ENCODE measurements at regions not wholly inside any gene's neighbourhood (a gene's known extent, or its start where the extent isn't known, plus 50 kb on each side); places are given as distances from the start of the nearest gene placed in this dataset.

GRCh38 chr12:81963026-81963425 is 203.9 kb upstream of the PPFIA2 start:
- Histone ChIP-seq H3K9ac (ENCODE audit: low read length) (no peak overlapping the region), H3K27ac (ENCODE audit: low read depth, low read length) (no peak overlapping the region), H3K4me1 (ENCODE audit: control insufficient read depth, insufficient read depth, low read length) (no peaks in the 10 kb centered on the region), H3K4me3 (ENCODE audit: low read depth, low read length) (no peak overlapping the region), H3K36me3 (ENCODE audit: control insufficient read depth, insufficient read depth, low read length) (no peaks in the 10 kb centered on the region), H3K9me3 (ENCODE audit: control insufficient read depth, insufficient read depth, low read depth, low read length) (no peaks in the 10 kb centered on the region), H3K27me3 (ENCODE audit: control insufficient read depth, insufficient read depth, low read length) (no peaks in the 10 kb centered on the region)

DNA sequence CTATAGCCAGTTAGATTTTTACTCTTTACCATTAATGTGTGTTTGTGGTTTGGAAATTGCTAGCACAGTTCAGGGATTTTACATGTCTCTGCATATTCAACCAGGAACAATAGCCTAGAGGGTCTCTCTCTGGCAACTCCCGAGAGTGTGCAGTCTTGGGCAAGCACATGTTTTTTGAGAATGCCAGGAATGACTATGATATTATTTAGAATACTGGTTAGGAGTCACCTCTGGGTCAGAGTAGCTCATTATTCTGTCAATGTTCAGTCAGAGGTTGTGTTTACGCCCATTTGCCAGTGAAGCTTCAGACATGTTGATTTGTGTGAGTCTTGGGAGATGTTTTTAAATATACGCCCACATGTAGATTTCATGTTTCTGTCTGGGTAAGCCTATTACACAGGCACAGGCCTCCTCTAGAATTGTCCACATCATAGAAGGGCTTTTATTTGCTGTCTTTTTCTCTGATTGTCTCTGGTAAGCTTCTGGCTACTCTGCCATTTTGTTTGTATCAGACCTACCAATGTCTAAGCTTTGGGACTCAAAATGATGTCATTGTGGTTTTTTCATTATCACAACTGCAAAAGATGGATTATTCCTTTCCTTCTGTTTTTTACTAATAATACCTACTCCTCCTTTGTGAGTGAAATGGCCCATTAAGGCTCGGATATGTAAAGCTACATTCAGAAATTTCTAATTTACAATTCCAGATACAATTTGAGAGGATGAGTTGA is 203.1 kb upstream of the PPFIA2 start:
- Histone ChIP-seq H3K36me3 (ENCODE audit: control insufficient read depth, insufficient read depth, low read length) (no peaks in the 10 kb centered on the region), H3K9me3 (ENCODE audit: control insufficient read depth, insufficient read depth, low read depth, low read length) (no peaks in the 10 kb centered on the region), H3K4me3 (ENCODE audit: low read depth, low read length) (no peak overlapping the region), H3K27me3 (ENCODE audit: control insufficient read depth, insufficient read depth, low read length) (no peaks in the 10 kb centered on the region), H3K27ac (ENCODE audit: low read depth, low read length) (no peak overlapping the region), H3K9ac (ENCODE audit: low read length) (no peak overlapping the region), H3K4me1 (ENCODE audit: control insufficient read depth, insufficient read depth, low read length) (no peaks in the 10 kb centered on the region)

DNA sequence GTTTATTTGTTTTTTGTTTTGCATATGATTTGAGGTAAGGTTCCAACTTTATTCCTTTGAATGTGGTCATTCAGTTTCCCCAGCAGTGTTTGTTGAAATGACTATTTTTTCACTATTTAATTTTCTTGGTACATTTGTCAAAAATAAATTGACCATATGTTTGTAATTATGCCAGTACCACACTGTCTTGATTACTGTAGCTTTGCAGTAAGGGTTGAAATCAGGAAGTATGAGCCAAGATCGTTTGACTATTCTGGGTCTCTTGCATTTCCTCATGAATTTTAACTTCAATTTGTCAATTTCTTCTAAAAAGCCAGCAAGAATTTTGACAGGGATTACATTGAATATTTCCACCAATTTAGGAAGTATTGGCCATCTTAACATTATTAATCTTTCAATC is 199.3 kb upstream of the PPFIA2 start:
- Histone ChIP-seq H3K9ac (ENCODE audit: low read length) (no peak overlapping the region), H3K36me3 (ENCODE audit: control insufficient read depth, insufficient read depth, low read length) (no peaks in the 10 kb centered on the region), H3K9me3 (ENCODE audit: control insufficient read depth, insufficient read depth, low read depth, low read length) (no peaks in the 10 kb centered on the region), H3K27me3 (ENCODE audit: control insufficient read depth, insufficient read depth, low read length) (no peaks in the 10 kb centered on the region), H3K27ac (ENCODE audit: low read depth, low read length) (no peak overlapping the region), H3K4me3 (ENCODE audit: low read depth, low read length) (no peak overlapping the region), H3K4me1 (ENCODE audit: control insufficient read depth, insufficient read depth, low read length) (no peaks in the 10 kb centered on the region)

GRCh38 chr12:81957631-81958030 is 198.5 kb upstream of the PPFIA2 start:
- Histone ChIP-seq H3K9me3 (ENCODE audit: control insufficient read depth, insufficient read depth, low read depth, low read length) (no peaks in the 10 kb centered on the region), H3K9ac (ENCODE audit: low read length) (no peak overlapping the region), H3K27me3 (ENCODE audit: control insufficient read depth, insufficient read depth, low read length) (no peaks in the 10 kb centered on the region), H3K27ac (ENCODE audit: low read depth, low read length) (no peak overlapping the region), H3K4me3 (ENCODE audit: low read depth, low read length) (no peak overlapping the region), H3K36me3 (ENCODE audit: control insufficient read depth, insufficient read depth, low read length) (no peaks in the 10 kb centered on the region), H3K4me1 (ENCODE audit: control insufficient read depth, insufficient read depth, low read length) (no peaks in the 10 kb centered on the region)

- no peak overlapping the region for H3K9ac ChIP-seq (ENCODE audit: low read length)
- H3K27ac ChIP-seq (ENCODE audit: low read depth, low read length), result no peak overlapping the region
- H3K4me3 ChIP-seq (ENCODE audit: low read depth, low read length), result no peak overlapping the region
- no peaks in the 10 kb centered on the region for H3K4me1 ChIP-seq (ENCODE audit: control insufficient read depth, insufficient read depth, low read length)
- no peaks in the 10 kb centered on the region for H3K27me3 ChIP-seq (ENCODE audit: control insufficient read depth, insufficient read depth, low read length)
- H3K36me3 ChIP-seq (ENCODE audit: control insufficient read depth, insufficient read depth, low read length), result no peaks in the 10 kb centered on the region
- H3K9me3 ChIP-seq (ENCODE audit: control insufficient read depth, insufficient read depth, low read depth, low read length), result no peaks in the 10 kb centered on the region
Observed at GRCh38 chr12:81956468-81956860, 197.3 kb upstream of the PPFIA2 start.

GRCh38 chr12:81953541-81953940 is 194.4 kb upstream of the PPFIA2 start:
- Histone ChIP-seq H3K27me3 (ENCODE audit: control insufficient read depth, insufficient read depth, low read length) (no peaks in the 10 kb centered on the region), H3K9ac (ENCODE audit: low read length) (no peak overlapping the region), H3K4me3 (ENCODE audit: low read depth, low read length) (no peak overlapping the region), H3K27ac (ENCODE audit: low read depth, low read length) (no peak overlapping the region), H3K9me3 (ENCODE audit: control insufficient read depth, insufficient read depth, low read depth, low read length) (no peaks in the 10 kb centered on the region), H3K36me3 (ENCODE audit: control insufficient read depth, insufficient read depth, low read length) (no peaks in the 10 kb centered on the region), H3K4me1 (ENCODE audit: control insufficient read depth, insufficient read depth, low read length) (no peaks in the 10 kb centered on the region)

DNA sequence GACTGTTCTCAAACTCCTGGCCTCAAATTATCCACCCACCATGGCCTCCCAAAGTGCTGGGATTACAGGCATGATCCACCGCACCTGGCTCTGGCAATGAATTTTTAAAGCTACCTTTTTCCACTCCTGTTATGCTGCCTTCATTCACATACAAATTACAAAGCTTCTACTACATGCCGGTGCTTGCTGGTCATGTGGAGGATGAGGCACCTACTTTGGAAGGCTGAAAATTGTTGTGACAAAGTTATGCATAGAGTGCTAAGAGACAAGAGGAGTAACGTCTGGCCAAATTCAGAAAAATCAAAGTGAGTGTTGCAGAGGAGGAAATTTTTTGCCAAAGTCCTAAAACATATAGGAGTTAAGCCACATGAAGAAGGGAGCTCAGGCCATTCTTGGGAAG is 191.7 kb upstream of the PPFIA2 start:
- no peaks in the 10 kb centered on the region for H3K4me1 ChIP-seq (ENCODE audit: control insufficient read depth, insufficient read depth, low read length)
- no peak overlapping the region for H3K4me3 ChIP-seq (ENCODE audit: low read depth, low read length)
- H3K27me3 ChIP-seq (ENCODE audit: control insufficient read depth, insufficient read depth, low read length), result no peaks in the 10 kb centered on the region
- no peak overlapping the region for H3K27ac ChIP-seq (ENCODE audit: low read depth, low read length)
- no peaks in the 10 kb centered on the region for H3K36me3 ChIP-seq (ENCODE audit: control insufficient read depth, insufficient read depth, low read length)
- no peaks in the 10 kb centered on the region for H3K9me3 ChIP-seq (ENCODE audit: control insufficient read depth, insufficient read depth, low read depth, low read length)
- no peak overlapping the region for H3K9ac ChIP-seq (ENCODE audit: low read length)

DNA sequence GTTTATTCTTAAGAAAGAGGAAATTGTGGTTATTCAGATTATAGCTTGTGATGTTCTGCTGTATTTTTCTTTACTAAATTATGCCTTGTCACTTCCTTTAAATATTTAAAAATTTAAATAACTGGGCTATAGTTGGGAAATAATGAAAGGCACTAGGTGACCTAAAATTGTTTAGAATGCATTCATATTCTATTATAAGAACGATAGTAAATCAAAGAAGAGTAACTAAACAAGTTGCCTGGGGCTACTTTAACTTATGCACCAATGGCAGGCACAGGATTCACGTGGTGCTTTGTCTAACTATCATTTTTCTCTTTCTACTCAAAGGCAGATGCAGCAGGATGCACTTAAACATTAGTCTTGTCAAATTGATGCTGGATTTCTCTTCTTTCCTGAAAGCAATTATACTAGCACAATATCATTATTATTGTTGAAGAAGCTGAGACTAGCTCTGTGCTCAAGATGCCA is 190.7 kb upstream of the PPFIA2 start:
- Histone ChIP-seq H3K9ac (ENCODE audit: low read length) (no peak overlapping the region), H3K27me3 (ENCODE audit: control insufficient read depth, insufficient read depth, low read length) (no peaks in the 10 kb centered on the region), H3K36me3 (ENCODE audit: control insufficient read depth, insufficient read depth, low read length) (no peaks in the 10 kb centered on the region), H3K4me3 (ENCODE audit: low read depth, low read length) (no peak overlapping the region), H3K9me3 (ENCODE audit: control insufficient read depth, insufficient read depth, low read depth, low read length) (no peaks in the 10 kb centered on the region), H3K4me1 (ENCODE audit: control insufficient read depth, insufficient read depth, low read length) (no peaks in the 10 kb centered on the region), H3K27ac (ENCODE audit: low read depth, low read length) (no peak overlapping the region)

DNA sequence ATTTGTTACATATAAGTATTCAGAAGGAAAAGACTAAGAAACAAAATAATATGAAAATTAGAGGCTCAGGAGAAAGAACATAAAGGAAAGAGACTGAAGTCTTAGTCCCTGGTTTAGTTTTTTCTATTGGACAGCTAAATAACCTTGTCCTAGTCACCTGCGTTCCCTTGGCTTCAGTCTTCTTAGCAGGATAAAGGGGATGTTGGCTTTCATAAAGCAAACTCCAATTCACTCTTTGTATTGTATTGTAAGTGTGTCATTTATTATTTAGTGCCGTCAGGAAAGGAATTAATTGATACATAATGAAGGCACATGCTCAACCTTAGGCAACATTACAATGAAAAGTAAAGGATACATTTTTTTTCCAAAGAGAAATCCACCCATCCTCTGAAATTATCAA is 190.3 kb upstream of the PPFIA2 start:
- Histone ChIP-seq H3K9ac (ENCODE audit: low read length) (no peak overlapping the region), H3K36me3 (ENCODE audit: control insufficient read depth, insufficient read depth, low read length) (no peaks in the 10 kb centered on the region), H3K9me3 (ENCODE audit: control insufficient read depth, insufficient read depth, low read depth, low read length) (no peaks in the 10 kb centered on the region), H3K4me1 (ENCODE audit: control insufficient read depth, insufficient read depth, low read length) (no peaks in the 10 kb centered on the region), H3K4me3 (ENCODE audit: low read depth, low read length) (no peak overlapping the region), H3K27me3 (ENCODE audit: control insufficient read depth, insufficient read depth, low read length) (no peaks in the 10 kb centered on the region), H3K27ac (ENCODE audit: low read depth, low read length) (no peak overlapping the region)

- Histone ChIP-seq H3K9me3 (ENCODE audit: control insufficient read depth, insufficient read depth, low read depth, low read length) (no peaks in the 10 kb centered on the region), H3K27me3 (ENCODE audit: control insufficient read depth, insufficient read depth, low read length) (no peaks in the 10 kb centered on the region), H3K27ac (ENCODE audit: low read depth, low read length) (no peak overlapping the region), H3K4me1 (ENCODE audit: control insufficient read depth, insufficient read depth, low read length) (no peaks in the 10 kb centered on the region), H3K4me3 (ENCODE audit: low read depth, low read length) (no peak overlapping the region), H3K9ac (ENCODE audit: low read length) (no peak overlapping the region), H3K36me3 (ENCODE audit: control insufficient read depth, insufficient read depth, low read length) (no peaks in the 10 kb centered on the region)
Observed at GRCh38 chr12:81944886-81945285, 185.7 kb upstream of the PPFIA2 start.

DNA sequence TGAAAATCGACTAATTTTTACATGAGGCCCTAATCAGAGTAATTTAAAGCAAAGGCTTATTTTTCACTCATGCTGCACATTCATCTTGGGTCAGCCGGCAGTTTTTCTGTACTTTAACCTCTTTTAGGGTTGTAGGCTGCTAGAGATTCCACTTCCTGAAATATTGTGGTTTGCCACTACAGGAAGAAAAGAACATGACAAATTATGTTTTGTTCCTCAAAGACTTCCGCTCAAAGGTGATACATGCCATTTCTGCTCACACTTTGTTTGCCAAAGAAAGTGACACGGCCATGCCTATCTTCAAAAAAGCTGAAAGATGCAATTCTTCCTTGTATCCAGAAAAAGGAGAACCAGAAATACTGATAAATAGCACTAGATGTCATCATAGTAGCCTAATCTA is 183.4 kb upstream of the PPFIA2 start:
- no peak overlapping the region for H3K9ac ChIP-seq (ENCODE audit: low read length)
- H3K9me3 ChIP-seq (ENCODE audit: control insufficient read depth, insufficient read depth, low read depth, low read length), result no peaks in the 10 kb centered on the region
- no peak overlapping the region for H3K4me3 ChIP-seq (ENCODE audit: low read depth, low read length)
- H3K36me3 ChIP-seq (ENCODE audit: control insufficient read depth, insufficient read depth, low read length), result no peaks in the 10 kb centered on the region
- H3K4me1 ChIP-seq (ENCODE audit: control insufficient read depth, insufficient read depth, low read length), result no peaks in the 10 kb centered on the region
- no peaks in the 10 kb centered on the region for H3K27me3 ChIP-seq (ENCODE audit: control insufficient read depth, insufficient read depth, low read length)
- no peak overlapping the region for H3K27ac ChIP-seq (ENCODE audit: low read depth, low read length)
